ENCODE measurements at regions not wholly inside any gene's neighbourhood (a gene's known extent, or its start where the extent isn't known, plus 50 kb on each side); places are given as distances from the start of the nearest gene placed in this dataset.

DNA sequence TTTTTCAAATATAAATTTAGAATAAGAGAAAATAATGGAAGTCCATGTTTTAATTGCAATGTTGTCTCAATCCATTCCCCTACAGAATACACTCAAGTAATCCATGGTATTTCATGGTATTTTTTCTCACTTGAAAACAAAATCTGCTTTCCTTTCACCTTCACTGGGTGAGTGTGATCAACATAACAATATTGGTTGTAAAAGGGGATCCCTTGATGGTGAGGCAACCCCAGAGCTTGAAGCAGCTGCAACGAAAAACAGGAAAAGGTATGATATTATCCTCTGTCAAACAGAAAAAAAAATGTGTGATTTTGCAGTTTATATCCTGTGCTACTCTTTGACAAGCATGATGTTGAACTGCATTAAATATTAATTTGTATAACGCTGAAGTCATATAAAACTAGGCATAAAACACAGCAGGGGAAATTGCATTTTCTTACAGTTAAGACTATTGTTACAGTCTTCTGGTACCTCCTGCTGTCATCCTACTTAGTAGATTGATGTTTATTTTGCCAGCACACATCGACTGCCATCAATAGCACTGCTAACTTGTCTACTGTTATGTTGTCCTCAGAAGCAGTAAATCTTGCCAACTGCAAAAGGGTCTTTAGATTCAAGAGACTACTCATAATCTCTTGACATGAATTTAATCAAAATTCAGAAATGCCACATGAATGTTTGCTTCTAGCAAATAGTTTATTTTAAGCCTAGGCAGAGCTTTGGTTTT, 373.1 kb upstream of the MIR17HG start:
- no peak for DNase-seq

DNA sequence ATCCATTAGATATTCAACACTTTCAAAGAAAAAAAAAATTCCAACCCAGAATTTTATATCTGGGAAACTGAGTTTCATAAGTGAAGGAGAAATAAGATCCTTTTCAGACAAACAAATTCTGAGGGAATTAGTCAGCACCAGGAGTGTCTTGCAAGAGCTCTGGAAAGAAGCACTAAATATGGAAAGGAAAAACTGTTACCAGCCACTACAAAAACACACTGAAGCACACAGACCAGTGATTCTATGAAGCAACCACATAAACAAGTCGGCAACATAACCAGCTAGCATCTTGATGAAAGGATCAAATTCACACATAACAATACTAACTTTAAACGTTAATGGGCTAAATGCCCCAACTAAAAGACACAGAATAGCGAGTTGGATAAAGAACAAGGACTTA, 368.4 kb upstream of the MIR17HG start:
- no peak for DNase-seq

DNA sequence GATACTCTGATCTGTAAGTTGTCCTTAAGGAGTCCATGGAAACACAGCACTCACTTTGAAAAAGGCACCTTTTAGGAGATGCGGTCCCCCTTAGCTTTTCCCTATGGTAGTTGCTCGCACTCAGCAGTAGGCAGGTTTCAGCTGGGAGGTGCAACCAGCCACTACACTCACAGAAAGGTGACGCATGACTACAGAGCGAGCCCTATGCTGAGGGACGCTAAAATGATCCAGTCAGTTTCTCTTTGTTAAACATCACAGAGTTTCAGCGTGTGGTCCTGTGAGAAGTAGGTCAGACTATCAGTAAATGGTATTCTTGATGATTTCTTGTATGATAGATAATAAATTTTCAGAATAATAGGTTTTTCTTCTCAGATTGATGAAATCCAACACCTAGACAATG, 362.7 kb upstream of the MIR17HG start:
- DNase-seq: no peak

DNA sequence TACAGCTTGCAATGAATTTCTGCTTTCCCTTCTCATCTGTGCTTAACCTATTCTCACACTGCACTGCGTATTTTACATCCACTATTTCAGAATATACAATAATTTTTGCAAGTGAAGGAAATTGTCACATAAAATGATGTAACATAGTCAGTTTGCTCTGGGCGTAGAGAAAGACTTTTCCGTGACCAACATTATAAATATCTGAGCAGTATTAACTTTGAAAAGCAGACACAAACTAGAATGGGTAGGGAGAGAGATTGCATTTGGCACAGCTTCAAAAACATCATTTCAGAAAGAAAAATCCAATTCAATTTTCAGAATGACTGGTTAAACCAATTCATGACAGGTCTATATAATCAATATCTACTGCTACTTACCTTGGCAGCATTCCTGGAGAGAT, 352.5 kb upstream of the MIR17HG start:
- no peak for DNase-seq

DNA sequence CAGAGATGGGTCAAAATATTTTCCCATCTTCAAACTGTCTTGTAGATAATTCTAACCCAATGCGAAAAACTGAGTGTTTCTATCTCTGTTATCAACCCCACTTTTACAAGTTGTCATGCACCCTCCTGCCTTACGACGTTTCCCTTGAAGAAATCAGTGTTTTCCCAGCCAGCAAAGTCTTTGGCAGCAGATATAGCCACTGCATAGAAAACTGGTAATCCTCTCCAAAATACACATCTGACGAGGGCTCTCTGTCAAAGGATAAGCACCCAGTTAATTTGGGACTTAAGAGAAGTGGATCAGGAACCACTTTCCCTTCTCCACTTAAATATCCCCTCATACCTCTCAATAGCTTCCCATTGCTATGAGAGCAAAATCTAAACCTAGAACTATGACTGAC, 351.9 kb upstream of the MIR17HG start:
- DNase-seq: no peak

DNA sequence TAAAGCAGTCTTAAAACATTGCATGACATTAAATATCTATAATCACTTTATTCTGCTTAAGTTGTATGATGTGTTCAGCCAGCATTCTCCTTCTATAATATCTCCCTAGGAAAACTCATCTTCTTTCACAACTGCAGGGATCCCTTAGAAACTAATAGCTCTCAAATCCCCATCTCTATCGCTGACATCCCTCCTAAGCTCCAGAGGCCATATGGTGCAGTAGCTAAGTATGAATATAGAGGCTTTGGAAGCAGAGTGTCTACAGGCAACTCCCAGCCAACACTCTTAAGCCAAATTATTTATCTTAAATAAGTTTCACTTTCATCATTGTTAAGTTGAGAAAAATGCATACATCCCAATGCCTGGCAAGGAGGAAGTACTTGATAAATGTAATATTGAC, 349.5 kb upstream of the MIR17HG start:
- DNase-seq: no peak

DNA sequence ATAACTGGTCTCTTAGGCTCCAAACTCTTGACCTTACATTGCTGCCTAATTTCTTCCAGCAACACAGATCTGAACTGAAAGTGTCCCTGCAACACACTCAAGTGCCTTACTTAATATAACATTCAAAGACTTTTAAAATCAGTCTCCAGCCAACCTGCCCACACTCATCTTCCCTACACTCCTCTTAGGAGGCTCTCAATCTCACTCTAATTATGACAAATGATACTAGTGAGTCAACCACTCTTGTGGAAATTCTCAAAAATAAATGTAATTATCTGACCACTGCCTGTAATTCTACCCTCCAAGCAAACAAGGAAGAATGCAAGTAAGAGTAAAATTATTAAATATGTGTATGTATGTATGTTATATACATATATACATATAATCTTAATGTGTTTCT, 348.1 kb upstream of the MIR17HG start:
- no peak for DNase-seq

DNA sequence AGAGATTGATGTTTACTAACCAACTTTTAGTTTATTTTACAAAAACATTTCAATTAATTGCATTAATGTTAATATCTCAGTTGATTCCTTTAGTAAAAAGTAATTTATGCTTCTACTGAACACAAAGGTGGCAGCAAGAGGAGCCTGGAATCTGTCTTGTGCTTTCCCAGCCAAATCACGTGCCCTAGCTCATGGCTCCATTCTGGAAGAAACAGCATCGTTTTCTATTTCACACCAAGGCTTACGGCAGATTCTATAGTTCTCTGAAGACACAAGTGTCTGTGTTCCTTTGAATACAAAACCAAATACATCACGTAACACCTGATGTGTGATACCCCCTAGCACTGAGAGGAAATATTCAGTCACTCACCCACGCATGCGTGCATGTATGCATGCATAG, 346.1 kb upstream of the MIR17HG start:
- DNase-seq: no peak

DNA sequence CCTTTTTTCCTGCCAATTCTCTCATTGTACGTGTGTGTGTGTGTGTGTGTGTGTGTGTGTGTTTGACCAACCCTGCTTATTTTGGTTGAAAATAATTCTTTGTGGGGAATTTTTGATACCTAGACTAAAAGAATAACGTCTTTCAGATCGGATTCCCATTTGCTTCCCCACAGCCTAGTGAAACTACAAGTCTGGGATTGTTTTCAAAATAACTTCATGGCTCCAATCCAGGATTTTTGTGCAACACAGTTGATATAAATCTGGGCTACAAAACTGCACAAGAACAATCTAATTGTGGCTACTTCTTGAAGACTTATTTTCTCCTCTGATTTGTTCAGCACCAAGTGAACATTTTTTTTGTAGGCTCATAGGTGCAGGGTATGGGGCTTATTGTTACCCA, 332.8 kb upstream of the MIR17HG start:
- DNase-seq: no peak

DNA sequence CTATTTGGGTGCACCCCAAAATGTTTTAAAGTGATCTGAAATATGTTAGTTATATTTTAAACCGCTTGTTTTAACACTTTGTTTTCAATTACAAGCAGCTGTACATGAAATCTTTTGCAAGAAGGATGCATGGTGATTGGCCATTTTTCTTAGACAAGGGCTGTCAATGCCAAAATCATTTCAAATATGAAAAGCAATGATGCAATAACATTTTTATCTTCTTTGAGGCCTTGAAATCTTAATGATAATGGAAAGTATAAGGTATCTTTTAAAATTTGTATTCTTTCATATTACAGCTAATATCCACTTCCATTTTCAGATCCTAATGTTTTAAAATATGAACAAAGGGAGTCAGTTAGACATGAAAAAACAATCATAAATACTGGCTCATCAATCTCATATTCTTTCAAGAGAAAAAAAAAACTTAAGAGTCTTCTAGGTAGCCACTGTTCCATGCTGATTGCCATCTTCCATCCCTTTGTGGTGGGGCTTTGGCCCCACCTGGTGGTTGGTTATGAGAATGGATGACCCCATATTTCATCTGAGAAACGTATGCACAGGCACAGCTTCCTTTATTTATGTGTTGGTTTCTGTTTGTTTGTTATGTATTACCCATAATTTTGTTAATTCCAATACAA, 330.3 kb upstream of the MIR17HG start:
- no peak for DNase-seq

DNA sequence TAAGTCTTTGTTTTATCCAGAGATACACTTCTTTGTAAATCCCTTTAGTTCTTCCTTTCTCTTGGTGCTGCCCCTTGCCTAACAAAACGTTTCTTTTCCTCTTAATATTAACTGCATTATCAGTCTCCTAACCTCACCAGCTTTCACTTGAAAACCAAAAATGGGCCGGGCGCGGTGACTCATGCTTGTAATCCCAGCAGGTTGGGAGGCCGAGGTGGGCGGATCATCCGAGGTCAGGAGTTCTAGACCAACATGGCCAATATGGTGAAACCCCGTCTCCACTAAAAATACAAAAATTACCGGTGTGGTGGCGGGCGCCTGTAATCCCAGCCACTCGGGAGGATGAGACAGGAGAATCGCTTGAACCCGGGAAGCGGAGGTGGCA, 329.8 kb upstream of the MIR17HG start:
- no peak for DNase-seq

DNA sequence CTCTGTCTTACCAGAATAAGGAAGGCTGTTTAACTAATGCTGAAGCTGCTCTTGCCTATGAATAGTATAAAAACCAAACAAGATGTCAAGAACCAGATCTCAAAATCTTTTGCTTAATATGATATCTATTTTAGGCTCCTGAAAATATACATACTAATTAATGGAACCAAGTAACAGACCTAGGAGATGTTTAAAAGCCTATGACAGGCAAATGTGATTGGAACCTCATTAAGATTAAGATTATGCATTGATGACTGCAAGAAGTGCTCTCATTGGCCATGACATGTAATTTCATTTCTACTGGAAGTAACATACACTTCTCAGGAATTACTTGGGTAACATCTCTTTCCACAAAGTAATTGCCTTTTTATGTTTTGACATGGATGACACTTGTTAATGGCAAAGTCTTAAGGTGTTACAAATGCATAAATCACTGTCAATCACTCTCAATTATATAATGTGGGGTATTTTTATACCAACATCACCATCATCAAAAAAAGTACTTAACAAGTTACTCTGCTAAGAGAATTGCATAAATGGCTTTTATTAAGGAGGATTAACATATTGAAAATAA, 326.9 kb upstream of the MIR17HG start:
- DNase-seq: no peak

DNA sequence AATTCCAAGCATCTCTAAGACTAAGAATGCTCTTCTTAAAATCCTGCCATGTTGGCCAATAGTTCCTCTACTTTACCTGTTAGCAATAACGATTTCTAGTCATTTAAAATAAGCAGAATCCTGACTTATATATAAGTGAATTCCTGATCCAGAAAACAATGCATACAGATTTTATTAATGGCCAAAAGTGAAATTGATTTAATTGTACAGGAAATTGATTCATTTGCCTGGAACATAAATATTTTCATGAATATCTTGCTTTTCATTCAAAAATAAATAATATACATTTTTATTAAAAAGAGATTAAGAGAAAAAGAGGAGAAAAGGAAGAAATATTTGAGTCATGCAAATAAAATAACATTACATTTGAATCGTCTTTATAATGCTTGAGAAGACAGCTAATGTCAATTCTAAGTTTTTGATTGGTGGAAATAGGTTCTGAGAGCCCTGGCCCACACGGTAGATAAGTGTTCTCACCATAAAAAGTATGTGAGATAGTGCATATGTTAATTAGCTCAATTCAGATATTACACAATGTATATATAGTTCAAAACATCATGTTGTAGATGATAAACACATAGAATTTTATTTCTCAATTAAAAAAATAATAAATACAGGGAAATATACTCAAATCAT, 323.2 kb upstream of the MIR17HG start:
- DNase-seq: no peak

DNA sequence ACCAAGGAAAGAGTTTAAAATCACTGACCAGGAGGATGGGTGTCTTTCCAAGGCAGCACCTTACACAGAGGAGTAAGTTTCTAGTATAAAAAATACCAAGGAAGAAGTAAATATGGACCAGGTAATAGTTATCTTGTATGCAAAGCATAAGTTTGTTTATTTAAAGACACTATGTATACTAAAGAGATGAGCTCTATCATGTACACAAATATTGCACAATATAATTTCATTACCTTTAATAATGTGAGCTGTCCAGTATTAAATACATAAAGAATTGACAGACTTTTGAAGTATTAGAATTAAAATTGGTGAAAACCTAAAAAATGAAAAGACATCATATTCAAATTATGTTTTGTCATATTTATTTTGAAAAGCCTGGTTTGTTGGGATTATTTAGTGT, 322.0 kb upstream of the MIR17HG start:
- DNase-seq: no peak

DNA sequence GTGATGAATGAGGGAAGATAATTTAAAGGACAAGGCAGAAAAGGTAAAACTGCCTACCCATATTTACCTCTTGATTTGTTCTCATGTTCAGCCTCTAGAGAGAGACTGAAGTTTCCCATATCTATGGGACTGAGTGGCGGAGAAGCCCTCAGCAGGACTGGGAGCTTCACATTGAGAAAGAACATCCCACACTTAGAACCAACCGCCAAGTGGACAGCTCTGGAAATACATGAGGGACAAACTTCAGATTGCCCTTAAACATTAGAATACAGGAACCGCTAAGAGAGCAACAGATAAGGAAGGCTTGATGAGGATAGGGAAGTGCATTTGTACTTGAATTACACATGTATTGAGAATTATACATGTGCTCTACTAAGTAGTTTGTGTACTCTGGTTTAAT, 316.0 kb upstream of the MIR17HG start:
- DNase-seq: no peak

DNA sequence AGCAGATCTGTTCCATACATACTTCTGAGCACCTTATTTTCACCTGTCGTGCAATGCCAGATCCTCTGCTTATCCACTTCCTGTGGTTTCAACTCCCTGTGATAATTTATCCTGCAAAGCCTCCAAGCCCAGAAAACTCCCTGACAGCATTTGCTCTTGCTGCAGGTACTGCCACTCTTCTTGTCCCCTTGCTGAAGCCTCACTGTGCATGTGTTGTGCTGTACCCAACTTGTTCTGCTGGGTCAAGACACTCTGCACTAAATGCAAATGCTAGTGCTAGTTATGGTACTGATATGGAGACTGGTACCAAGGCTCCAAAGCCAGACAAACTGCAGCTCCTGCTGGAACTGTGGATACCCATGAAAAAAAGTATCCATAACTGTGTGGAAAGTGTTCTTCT, 315.4 kb upstream of the MIR17HG start:
- no peak for DNase-seq

DNA sequence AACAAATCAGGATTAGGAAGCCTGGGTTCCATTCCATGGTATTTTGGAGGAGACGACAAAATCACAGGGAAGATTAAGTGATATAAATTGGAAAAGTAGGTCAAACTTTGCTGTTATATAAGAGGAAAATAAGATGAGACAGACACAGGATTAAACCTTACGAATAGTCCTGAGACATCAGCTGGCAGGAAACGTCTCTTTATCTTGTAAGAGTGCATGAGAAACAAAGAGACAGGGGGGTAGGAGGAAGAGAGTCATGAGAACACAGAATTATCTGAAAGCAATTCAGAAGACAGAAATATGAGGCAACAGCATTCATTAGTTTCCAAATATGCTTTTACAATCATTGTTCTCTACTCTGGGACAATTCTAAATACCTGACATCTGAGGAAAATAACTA, 310.6 kb upstream of the MIR17HG start:
- no peak for DNase-seq

DNA sequence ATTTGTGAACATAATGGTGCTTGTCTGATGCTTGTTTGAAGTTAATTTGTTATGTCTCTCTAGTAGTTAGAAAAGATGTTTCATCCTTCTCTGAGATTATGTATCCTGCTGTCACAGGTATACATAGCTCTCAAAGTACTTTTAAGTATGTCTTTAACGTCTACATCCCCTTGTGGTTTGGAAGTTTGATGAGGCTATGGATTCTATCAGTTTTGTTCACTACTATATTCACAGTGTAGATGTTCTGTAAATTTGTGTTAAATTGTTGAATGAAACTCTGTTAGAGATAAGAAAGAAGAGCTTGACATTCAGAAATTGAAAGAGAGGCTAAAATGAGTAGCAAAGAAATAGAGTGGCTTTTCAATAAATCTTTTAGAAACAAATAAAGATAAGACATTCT, 304.6 kb upstream of the MIR17HG start:
- DNase-seq: no peak

DNA sequence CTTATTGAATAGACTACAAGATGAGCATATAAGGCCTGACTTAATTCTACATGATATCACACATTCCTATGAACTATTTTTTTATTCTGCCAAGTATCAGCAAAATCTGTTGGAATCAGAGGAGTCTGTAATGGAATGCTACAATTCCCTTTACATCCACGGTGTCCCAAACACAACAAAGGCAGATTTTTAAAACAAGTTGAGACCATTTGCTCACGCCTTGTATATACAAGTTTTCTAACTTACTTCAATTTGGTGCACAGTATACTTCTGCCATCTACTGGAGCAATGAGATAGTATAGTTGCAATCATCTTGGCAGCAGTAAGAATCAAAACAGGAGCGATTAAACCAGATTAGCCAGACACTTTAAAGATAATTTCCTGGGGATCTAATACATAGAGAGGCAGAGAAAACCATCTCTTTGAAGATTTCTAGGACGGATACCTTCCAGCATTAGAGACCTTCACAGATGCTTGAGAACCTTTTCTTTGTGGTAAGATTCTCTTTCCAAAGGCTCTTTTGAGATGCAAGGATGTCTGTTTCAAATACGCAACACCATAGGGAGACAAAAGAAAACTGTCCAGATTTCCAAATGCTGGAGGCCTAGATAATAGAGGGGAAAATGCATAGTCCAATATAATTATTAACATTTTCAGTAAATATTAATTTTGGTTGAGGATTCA, 302.0 kb upstream of the MIR17HG start:
- peak; percentile 22 for DNase-seq

DNA sequence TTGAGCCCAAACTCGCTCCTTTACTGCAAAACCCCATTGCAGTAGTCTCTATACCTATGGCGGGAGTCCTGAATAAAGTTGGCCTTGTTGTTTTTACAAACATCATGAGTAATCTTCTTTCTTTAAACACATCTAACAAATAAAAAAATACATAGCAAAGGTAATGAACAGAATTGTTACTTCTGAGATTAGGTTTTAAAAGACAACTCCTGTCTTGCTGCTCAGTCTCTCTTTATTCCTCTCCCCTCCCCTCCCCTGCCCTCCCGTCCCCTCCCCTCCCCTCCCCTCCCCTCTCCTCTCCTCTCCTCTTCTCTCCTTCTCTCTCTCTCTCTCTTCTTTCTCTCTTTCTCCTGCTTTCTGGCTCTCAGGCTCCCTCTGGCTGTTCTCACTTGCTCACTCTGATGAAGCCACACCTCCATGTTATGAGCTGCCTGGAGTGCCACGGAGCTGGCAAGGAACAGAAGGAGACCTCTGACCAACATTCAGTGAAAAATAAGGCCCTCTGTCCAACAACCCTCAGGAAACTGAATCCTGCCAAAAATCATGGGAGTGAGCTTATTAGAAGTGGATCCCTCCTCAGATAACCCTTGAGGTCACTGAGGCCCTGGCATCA, 300.7 kb upstream of the MIR17HG start:
- no peak for DNase-seq

DNA sequence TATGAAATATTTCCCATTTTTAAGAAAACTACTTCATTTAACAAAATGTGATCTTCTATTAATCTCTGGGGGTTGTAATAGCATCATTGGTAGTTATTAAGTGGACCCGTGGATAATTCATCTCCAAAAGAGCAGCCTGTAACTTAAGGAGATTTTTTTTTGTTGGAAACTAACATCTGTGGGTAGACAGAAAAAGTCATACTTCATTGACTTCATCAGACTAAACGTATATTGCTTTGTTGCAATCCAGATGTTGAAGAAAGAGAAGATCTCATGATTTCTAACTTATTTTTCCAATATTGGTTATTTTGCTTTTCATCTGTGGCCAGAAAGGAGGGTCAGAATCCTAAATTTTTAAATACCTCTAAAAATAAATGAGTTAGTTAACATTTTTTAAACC, 296.5 kb upstream of the MIR17HG start:
- DNase-seq: no peak

DNA sequence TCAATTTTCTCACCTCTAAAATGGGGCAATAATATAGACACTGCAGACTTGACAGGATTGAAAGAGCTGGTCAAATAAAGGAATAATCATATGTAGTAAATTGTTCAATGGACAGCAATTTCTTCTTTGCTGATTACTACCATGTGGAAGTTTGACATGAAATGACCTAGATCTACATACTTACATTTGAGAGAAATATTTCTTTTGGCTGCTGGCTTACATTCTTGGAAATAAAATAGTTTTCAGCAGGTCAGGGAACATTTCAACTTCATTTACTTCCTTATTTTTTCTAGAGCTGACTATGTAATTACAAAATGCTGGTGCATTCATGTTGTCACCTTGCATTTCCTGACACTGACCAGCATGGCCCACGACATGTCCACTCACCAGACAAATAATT, 294.6 kb upstream of the MIR17HG start:
- DNase-seq: peak; percentile 27

All from skin of body (tissue), 1 donor.